OCI-LY7 (cell line): ENCODE measurements at regions not wholly inside any gene's neighbourhood (a gene's known extent, or its start where the extent isn't known, plus 50 kb on each side); places are given as distances from the start of the nearest gene placed in this dataset.

Source experiments
- BruUV-seq: library from RNA; stranded (reverse); fragments of 400-500 nt; replicated peaks from 2 replicates; lab custom pipeline; 2021; lab: Mats Ljungman, UMichigan
- CTCF ChIA-PET: fragments of 300-600 bp; sonication (Branson Sonifier 250); formaldehyde crosslinking; loops from one replicate; lab custom pipeline; 2022; ENCODE audit warnings: antibody characterized with exemption; ENCODE audit not compliant: unreplicated experiment; lab: Charles Lee
- POLR2A ChIA-PET: fragments of 300-600 bp; sonication (Branson Sonifier 250); formaldehyde crosslinking; loops from one replicate; lab custom pipeline; 2022; ENCODE audit warnings: antibody characterized with exemption; lab: Charles Lee
- DNase-seq: peaks from one replicate; pipeline ENCODE4 v3.0.0-alpha.2; 2015; ENCODE audit warnings: low spot score
- H2AFZ ChIP-seq: fragments of 200-600 bp; sonication (generic), shearing (Covaris generic); 2 replicates; pipeline ENCODE4 v1.6.1; 2014; ENCODE audit warnings: mild to moderate bottlenecking, antibody characterized with exemption, low read length, moderate library complexity
- H3K27ac ChIP-seq: fragments of 200-600 bp; sonication (generic); 2 replicates; pipeline ENCODE4 v1.5.1; 2014; ENCODE audit warnings: mixed run types, low read depth, mild to moderate bottlenecking, moderate library complexity, low read length, inconsistent platforms; ENCODE audit not compliant: poor library complexity, severe bottlenecking
- H3K36me3 ChIP-seq: fragments of 200-600 bp; sonication (generic); 2 replicates; pipeline ENCODE4 v1.6.1; 2014; ENCODE audit warnings: mild to moderate bottlenecking, antibody characterized with exemption, low read length, moderate library complexity, mixed read lengths; ENCODE audit not compliant: insufficient read depth
- H3K4me1 ChIP-seq: fragments of 200-600 bp; sonication (generic); 2 replicates; pipeline ENCODE4 v1.5.1; 2014; ENCODE audit warnings: mild to moderate bottlenecking, low read length; ENCODE audit not compliant: insufficient read depth, poor library complexity, severe bottlenecking
- H3K4me2 ChIP-seq: fragments of 200-600 bp; sonication (generic); 2 replicates; pipeline ENCODE4 v1.6.1; 2014; ENCODE audit warnings: mild to moderate bottlenecking, low read length
- H3K4me3 ChIP-seq: fragments of 200-600 bp; sonication (generic); 2 replicates; pipeline ENCODE4 v1.5.1; 2014; ENCODE audit warnings: mild to moderate bottlenecking, low read depth, low read length; ENCODE audit not compliant: poor library complexity, severe bottlenecking
- H3K79me2 ChIP-seq: fragments of 200-600 bp; sonication (generic); 2 replicates; pipeline ENCODE4 v1.6.1; 2016; ENCODE audit warnings: low read depth, mild to moderate bottlenecking, low read length, moderate library complexity, mixed read lengths; ENCODE audit not compliant: insufficient read depth
- H3K9me2 ChIP-seq: fragments of 200-600 bp; sonication (generic); 2 replicates; pipeline ENCODE4 v1.6.1; 2016; ENCODE audit warnings: mild to moderate bottlenecking, low read length, mixed read lengths; ENCODE audit not compliant: insufficient read depth
- H3K9me3 ChIP-seq: fragments of 200-600 bp; sonication (generic); 2 replicates; pipeline ENCODE4 v1.6.1; 2014; ENCODE audit warnings: mild to moderate bottlenecking, mixed run types, low read length, mixed read lengths
- H4K20me1 ChIP-seq: fragments of 200-600 bp; sonication (generic); 2 replicates; pipeline ENCODE4 v1.6.1; 2014; ENCODE audit warnings: mild to moderate bottlenecking, antibody characterized with exemption, low read length, moderate library complexity, mixed read lengths; ENCODE audit not compliant: insufficient read depth
- CTCF ChIP-seq: fragments of 200-600 bp; sonication (generic); conservative IDR thresholded peaks from 2 replicates; pipeline ENCODE4 v1.5.1; 2014; ENCODE audit warnings: mild to moderate bottlenecking, antibody characterized with exemption, low read length, moderate library complexity, mixed read lengths
- EZH2phosphoT487 ChIP-seq: fragments of 200-600 bp; sonication (generic); IDR thresholded peaks from 2 replicates; pipeline ENCODE4 v1.6.1; 2018; ENCODE audit warnings: low read depth, borderline replicate concordance, mild to moderate bottlenecking, mixed run types, antibody characterized with exemption, low read length, moderate library complexity, mixed read lengths
- intact Hi-C: fragments of 100-400 bp; cut with micrococcal nuclease; formaldehyde crosslinking; loops from one replicate; pipeline ENCODE4 v1.10.0; 2022; ENCODE audit not compliant: unreplicated experiment

- no peaks in the 10 kb centered on the region for H3K79me2 ChIP-seq
- no peaks in the 10 kb centered on the region for H3K4me1 ChIP-seq
- ChIA-PET POLR2A (no interaction called here), CTCF (interaction anchor here (0.6 kb wide), 1 partner anchor 589 kb away, joined by 3 read pairs; no protein-coding TSS in a partner anchor)
- DNase-seq: no peak
- intact Hi-C loops: no loop called here
- no peaks in the 10 kb centered on the region for H4K20me1 ChIP-seq
- no peaks in the 10 kb centered on the region for H3K9me2 ChIP-seq
- BruUV-seq: no TSS peak
- no peak overlapping the region for H2AFZ ChIP-seq
- no peak overlapping the region for H3K4me3 ChIP-seq
- H3K9me3 ChIP-seq: no peaks in the 10 kb centered on the region
- H3K36me3 ChIP-seq: no peaks in the 10 kb centered on the region
- no peak overlapping the region for H3K27ac ChIP-seq
- TF ChIP-seq EZH2phosphoT487 (no peak), CTCF (no peak)
- no peak overlapping the region for H3K4me2 ChIP-seq
Observed at GRCh38 chr1:229204921-229205777, 65.8 kb upstream of the RAB4A start.

- H2AFZ ChIP-seq: no peak overlapping the region
- DNase-seq: no peak
- no peaks in the 10 kb centered on the region for H4K20me1 ChIP-seq
- no peaks in the 10 kb centered on the region for H3K9me3 ChIP-seq
- intact Hi-C loops: no loop called here
- H3K27ac ChIP-seq: no peak overlapping the region
- H3K4me2 ChIP-seq: no peak overlapping the region
- BruUV-seq: no TSS peak
- H3K4me1 ChIP-seq: no peaks in the 10 kb centered on the region
- no peaks in the 10 kb centered on the region for H3K9me2 ChIP-seq
- no peaks in the 10 kb centered on the region for H3K36me3 ChIP-seq
- no peak for TF ChIP-seq CTCF
- no peak for TF ChIP-seq EZH2phosphoT487
- H3K4me3 ChIP-seq: no peak overlapping the region
- POLR2A ChIA-PET: no interaction called here
- CTCF ChIA-PET: interaction anchor here (0.6 kb wide), 1 partner anchor 588 kb away, joined by 3 read pairs; no protein-coding TSS in a partner anchor
- H3K79me2 ChIP-seq: no peaks in the 10 kb centered on the region
Observed at GRCh38 chr1:229205854-229206253, 65.1 kb upstream of the RAB4A start.

GRCh38 chr1:229207916-229208315, 63.0 kb upstream of the RAB4A start:
- CTCF ChIA-PET: no interaction called here
- no peak for TF ChIP-seq CTCF
- TF ChIP-seq EZH2phosphoT487: no peak
- H3K4me1 ChIP-seq: no peaks in the 10 kb centered on the region
- no peaks in the 10 kb centered on the region for H3K9me3 ChIP-seq
- H2AFZ ChIP-seq: no peak overlapping the region
- no peak overlapping the region for H3K27ac ChIP-seq
- POLR2A ChIA-PET: interaction anchor here (0.6 kb wide), 1 partner anchor 17 kb away, joined by 3 read pairs; no protein-coding TSS in a partner anchor
- intact Hi-C loops: no loop called here
- BruUV-seq: no TSS peak
- H4K20me1 ChIP-seq: no peaks in the 10 kb centered on the region
- no peak overlapping the region for H3K4me3 ChIP-seq
- no peak overlapping the region for H3K4me2 ChIP-seq
- no peaks in the 10 kb centered on the region for H3K36me3 ChIP-seq
- DNase-seq: no peak
- no peaks in the 10 kb centered on the region for H3K79me2 ChIP-seq
- H3K9me2 ChIP-seq: no peaks in the 10 kb centered on the region
